ENCODE measurements at regions not wholly inside any gene's neighbourhood (a gene's known extent, or its start where the extent isn't known, plus 50 kb on each side); places are given as distances from the start of the nearest gene placed in this dataset.

DNA sequence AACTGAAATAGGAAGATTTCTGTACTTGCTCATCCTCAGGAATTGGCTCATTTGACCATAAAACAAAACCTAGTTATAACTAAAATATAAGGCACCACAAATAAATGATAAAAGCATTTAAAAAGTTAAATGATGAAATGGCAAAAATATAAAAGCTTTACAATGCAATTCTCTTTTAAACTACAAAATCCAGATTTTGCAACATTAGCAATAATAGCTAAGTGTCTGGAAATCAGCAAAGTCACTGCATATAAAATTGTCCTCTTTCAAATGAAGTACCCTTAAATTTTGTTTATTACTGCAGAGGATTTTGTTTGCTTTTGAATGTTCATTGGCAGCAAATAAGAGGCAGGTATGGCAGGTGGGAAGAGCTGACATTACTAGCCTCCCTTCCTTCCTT lies 270.4 kb upstream of the RSPO3 start:
- TF ChIP-seq POLR2AphosphoS5 (IDR thresholded peaks at IDR 0.05; ENCODE audit: low read depth, low read length): no peak
- no peak for TF ChIP-seq POLR2A (IDR thresholded peaks at IDR 0.05; ENCODE audit: borderline replicate concordance, extremely low read depth, insufficient read depth, insufficient read length)
- no peak for TF ChIP-seq CTCF (IDR thresholded peaks at IDR 0.05 in 2 of 3, conservative IDR thresholded peaks at IDR 0.05 in 1 of 3; ENCODE audit: borderline replicate concordance in 1 of 3, insufficient read depth in 1 of 3, low read depth in 2 of 3, low read length in 2 of 3)
- TF ChIP-seq JUND (IDR thresholded peaks at IDR 0.05): no peak
- no peak for TF ChIP-seq ZNF274 (IDR thresholded peaks at IDR 0.05; ENCODE audit: low read depth, low read length)
- TF ChIP-seq YY1 (IDR thresholded peaks at IDR 0.05; ENCODE audit: extremely low read depth, insufficient replicate concordance, low read depth, low read length): no peak
- no peak for TF ChIP-seq EGR1 (IDR thresholded peaks at IDR 0.05; ENCODE audit: low read depth)
- no peak for TF ChIP-seq EZH2 (IDR thresholded peaks at IDR 0.05)
- TF ChIP-seq, protein P1, sequence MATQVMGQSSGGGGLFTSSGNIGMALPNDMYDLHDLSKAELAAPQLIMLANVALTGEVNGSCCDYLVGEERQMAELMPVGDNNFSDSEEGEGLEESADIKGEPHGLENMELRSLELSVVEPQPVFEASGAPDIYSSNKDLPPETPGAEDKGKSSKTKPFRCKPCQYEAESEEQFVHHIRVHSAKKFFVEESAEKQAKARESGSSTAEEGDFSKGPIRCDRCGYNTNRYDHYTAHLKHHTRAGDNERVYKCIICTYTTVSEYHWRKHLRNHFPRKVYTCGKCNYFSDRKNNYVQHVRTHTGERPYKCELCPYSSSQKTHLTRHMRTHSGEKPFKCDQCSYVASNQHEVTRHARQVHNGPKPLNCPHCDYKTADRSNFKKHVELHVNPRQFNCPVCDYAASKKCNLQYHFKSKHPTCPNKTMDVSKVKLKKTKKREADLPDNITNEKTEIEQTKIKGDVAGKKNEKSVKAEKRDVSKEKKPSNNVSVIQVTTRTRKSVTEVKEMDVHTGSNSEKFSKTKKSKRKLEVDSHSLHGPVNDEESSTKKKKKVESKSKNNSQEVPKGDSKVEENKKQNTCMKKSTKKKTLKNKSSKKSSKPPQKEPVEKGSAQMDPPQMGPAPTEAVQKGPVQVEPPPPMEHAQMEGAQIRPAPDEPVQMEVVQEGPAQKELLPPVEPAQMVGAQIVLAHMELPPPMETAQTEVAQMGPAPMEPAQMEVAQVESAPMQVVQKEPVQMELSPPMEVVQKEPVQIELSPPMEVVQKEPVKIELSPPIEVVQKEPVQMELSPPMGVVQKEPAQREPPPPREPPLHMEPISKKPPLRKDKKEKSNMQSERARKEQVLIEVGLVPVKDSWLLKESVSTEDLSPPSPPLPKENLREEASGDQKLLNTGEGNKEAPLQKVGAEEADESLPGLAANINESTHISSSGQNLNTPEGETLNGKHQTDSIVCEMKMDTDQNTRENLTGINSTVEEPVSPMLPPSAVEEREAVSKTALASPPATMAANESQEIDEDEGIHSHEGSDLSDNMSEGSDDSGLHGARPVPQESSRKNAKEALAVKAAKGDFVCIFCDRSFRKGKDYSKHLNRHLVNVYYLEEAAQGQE (IDR thresholded peaks at IDR 0.05; ENCODE audit: low read depth): no peak
- no peak for TF ChIP-seq SP1 (IDR thresholded peaks at IDR 0.05; ENCODE audit: low read depth)
- TF ChIP-seq MAX (IDR thresholded peaks at IDR 0.05): no peak
- TF ChIP-seq ZFX (IDR thresholded peaks at IDR 0.05): no peak
- TF ChIP-seq EZH2phosphoT487 (IDR thresholded peaks at IDR 0.05; ENCODE audit: borderline replicate concordance): no peak
- TF ChIP-seq CBX3 (IDR thresholded peaks at IDR 0.05; ENCODE audit: low read depth): no peak
